GM23248 (cell line): ENCODE measurements at regions not wholly inside any gene's neighbourhood (a gene's known extent, or its start where the extent isn't known, plus 50 kb on each side); places are given as distances from the start of the nearest gene placed in this dataset.

ENCODE experiments used
- EZH2 ChIP-seq: fragments of 200-600 bp; sonication (generic); IDR thresholded peaks from 2 replicates; pipeline ENCODE4 v1.6.1; 2018; ENCODE audit warnings: antibody characterized with exemption, mild to moderate bottlenecking; ENCODE audit not compliant: insufficient read depth, poor library complexity, severe bottlenecking
- EZH2phosphoT487 ChIP-seq: fragments of 200-600 bp; sonication (generic); IDR thresholded peaks from 2 replicates; pipeline ENCODE4 v1.6.1; 2018; ENCODE audit warnings: antibody characterized with exemption, moderate library complexity, mild to moderate bottlenecking, low read depth; ENCODE audit not compliant: insufficient read depth

DNA sequence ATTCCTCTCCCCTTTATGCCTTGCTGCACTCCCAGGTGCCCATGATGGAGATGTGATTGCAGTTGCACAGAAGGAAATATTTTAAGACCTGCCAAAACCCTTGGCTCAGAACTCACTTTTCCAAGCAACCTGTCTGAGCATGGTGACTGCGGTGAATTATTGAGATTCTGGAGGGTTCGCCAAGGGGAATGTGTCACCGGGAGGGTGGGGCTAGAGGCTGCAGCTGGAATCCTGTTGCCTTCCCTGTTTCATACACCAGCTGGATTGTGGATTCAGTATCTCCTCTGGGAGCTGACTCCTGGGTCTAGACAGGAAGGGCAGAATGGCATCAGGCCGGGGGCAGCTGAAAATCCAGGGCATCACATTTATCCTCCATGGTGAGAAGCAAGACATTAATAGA lies 527.2 kb downstream of the TMEM114 start:
- TF ChIP-seq EZH2 (no peak), EZH2phosphoT487 (no peak)
